Mesenchymal stem cell (in vitro differentiated cells and primary cell): ENCODE measurements at regions not wholly inside any gene's neighbourhood (a gene's known extent, or its start where the extent isn't known, plus 50 kb on each side); places are given as distances from the start of the nearest gene placed in this dataset.

ENCODE experiments used
- DNase-seq: peaks from one replicate; pipeline ENCODE4 v3.0.0-alpha.2; 2013
- H2AFZ ChIP-seq: one replicate; pipeline ENCODE4 v1.6.1; 2013; ENCODE audit warnings: low read depth, mild to moderate bottlenecking, control low read depth, inconsistent platforms, low read length, moderate library complexity
- H2AK5ac ChIP-seq: 2 replicates; pipeline ENCODE4 v1.6.1; 2013; ENCODE audit warnings: low read length, moderate library complexity, mild to moderate bottlenecking, inconsistent platforms; ENCODE audit not compliant: severe bottlenecking
- H2BK120ac ChIP-seq: one replicate; pipeline ENCODE4 v1.6.1; 2013; ENCODE audit warnings: low read depth, mild to moderate bottlenecking, inconsistent platforms, low read length, moderate library complexity
- H2BK12ac ChIP-seq, 2 experiments: one replicate each; pipeline ENCODE4 v1.6.1; 2013; ENCODE audit warnings: inconsistent platforms in 2 of 2, low read length in 2 of 2, mild to moderate bottlenecking in 2 of 2, moderate library complexity in 2 of 2, control low read depth in 1 of 2
- H2BK15ac ChIP-seq: one replicate; pipeline ENCODE4 v1.6.1; 2013; ENCODE audit warnings: mild to moderate bottlenecking, low read depth, inconsistent platforms; ENCODE audit not compliant: poor library complexity, severe bottlenecking
- H2BK5ac ChIP-seq: 2 replicates; pipeline ENCODE4 v1.6.1; 2013; ENCODE audit warnings: low read depth, mild to moderate bottlenecking, low read length, control low read depth, inconsistent platforms; ENCODE audit not compliant: poor library complexity, severe bottlenecking
- H3K14ac ChIP-seq, 2 experiments: one replicate each; pipeline ENCODE4 v1.6.1; 2013; ENCODE audit warnings: inconsistent platforms in 2 of 2, low read length in 2 of 2, control low read depth in 1 of 2, mild to moderate bottlenecking in 1 of 2, moderate library complexity in 1 of 2
- H3K18ac ChIP-seq, 2 experiments: one replicate each; pipeline ENCODE4 v1.6.1; 2013; ENCODE audit warnings: inconsistent platforms in 2 of 2, low read length in 2 of 2, control low read depth in 1 of 2, low read depth in 1 of 2, mild to moderate bottlenecking in 1 of 2
- H3K23ac ChIP-seq, 2 experiments: one replicate each; pipeline ENCODE4 v1.6.1; 2013; ENCODE audit warnings: inconsistent platforms in 2 of 2, low read length in 2 of 2, mild to moderate bottlenecking in 2 of 2, moderate library complexity in 2 of 2, control low read depth in 1 of 2
- H3K27ac ChIP-seq: 2 replicates; pipeline ENCODE4 v1.5.1; 2013; ENCODE audit warnings: mild to moderate bottlenecking, moderate library complexity, low read length, control low read depth, inconsistent platforms; ENCODE audit not compliant: poor library complexity, severe bottlenecking
- H3K27me3 ChIP-seq, 2 experiments: 2 replicates each; pipeline versions ENCODE4 v1.6.1 to v1.7.0; 2013; ENCODE audit warnings: low read length in 2 of 2, mild to moderate bottlenecking in 2 of 2, moderate library complexity in 2 of 2, control low read depth in 1 of 2, inconsistent platforms in 1 of 2; ENCODE audit not compliant: control insufficient read depth in 1 of 2, insufficient read depth in 1 of 2
- H3K36me3 ChIP-seq, 2 experiments: 2 replicates each; pipeline versions ENCODE4 v1.6.1 to v1.7.0; 2013; ENCODE audit warnings: low read length in 2 of 2, control low read depth in 1 of 2, inconsistent platforms in 1 of 2, low read depth in 1 of 2, mild to moderate bottlenecking in 1 of 2; ENCODE audit not compliant: insufficient read depth in 2 of 2, control insufficient read depth in 1 of 2
- H3K4ac ChIP-seq, 2 experiments: one replicate each; pipeline ENCODE4 v1.6.1; 2013; ENCODE audit warnings: inconsistent platforms in 2 of 2, low read length in 2 of 2, mild to moderate bottlenecking in 2 of 2, moderate library complexity in 2 of 2, control low read depth in 1 of 2, low read depth in 1 of 2
- H3K4me1 ChIP-seq: 2 replicates; pipeline ENCODE4 v1.6.1; 2013; ENCODE audit warnings: low read depth, low read length, control low read depth; ENCODE audit not compliant: control insufficient read depth, insufficient read depth
- H3K4me2 ChIP-seq: 2 replicates; pipeline ENCODE4 v1.6.1; 2013; ENCODE audit warnings: low read length, mild to moderate bottlenecking, inconsistent platforms; ENCODE audit not compliant: poor library complexity, severe bottlenecking
- H3K4me3 ChIP-seq, 2 experiments: 2 replicates each; pipeline versions ENCODE4 v1.5.1 to v1.7.0; 2013; ENCODE audit warnings: low read length in 2 of 2, mild to moderate bottlenecking in 2 of 2, control low read depth in 1 of 2, low read depth in 1 of 2; ENCODE audit not compliant: insufficient read depth in 1 of 2
- H3K79me1 ChIP-seq: replicated peaks from 2 replicates; pipeline ENCODE4 v1.6.1; 2013; ENCODE audit warnings: mild to moderate bottlenecking, control low read depth, low read length, inconsistent platforms; ENCODE audit not compliant: poor library complexity, severe bottlenecking
- H3K9ac ChIP-seq: 2 replicates; pipeline ENCODE4 v1.7.0; 2013; ENCODE audit warnings: mild to moderate bottlenecking, low read length, moderate library complexity
- H3K9me3 ChIP-seq: 2 replicates; pipeline ENCODE4 v1.7.0; 2013; ENCODE audit warnings: mild to moderate bottlenecking, low read length; ENCODE audit not compliant: control insufficient read depth
- H4K8ac ChIP-seq: one replicate; pipeline ENCODE4 v1.6.1; 2013; ENCODE audit warnings: inconsistent platforms, mild to moderate bottlenecking, low read length, moderate library complexity
- H4K91ac ChIP-seq: one replicate; pipeline ENCODE4 v1.6.1; 2013; ENCODE audit warnings: mild to moderate bottlenecking, low read length, inconsistent platforms
- WGBS: methylation state at CpG from one replicate; pipeline ENCODE4 v1.1.7; 2013; ENCODE audit warnings: mixed read lengths; 5-methylcytosine and 5-hydroxymethylcytosine counted together

GRCh38 chr9:73911804-73912203 lies 585.3 kb upstream of the RORB start:
- no peaks in the 10 kb centered on the region for H3K9me3 ChIP-seq
- no peak overlapping the region for H2AK5ac ChIP-seq
- no peak overlapping the region for H3K14ac ChIP-seq
- H3K23ac ChIP-seq, result no peak overlapping the region
- DNase-seq, result no peak
- H3K18ac ChIP-seq, result no peak overlapping the region
- H2BK15ac ChIP-seq, result no peak overlapping the region
- H3K36me3 ChIP-seq, result no peaks in the 10 kb centered on the region
- H3K4ac ChIP-seq, result no peak overlapping the region
- no peak overlapping the region for H4K8ac ChIP-seq
- no peak overlapping the region for H2BK120ac ChIP-seq
- H4K91ac ChIP-seq, result no peak overlapping the region
- no peak overlapping the region for H3K27ac ChIP-seq
- H3K27me3 ChIP-seq, result no peaks in the 10 kb centered on the region
- no peak overlapping the region for H3K9ac ChIP-seq
- no peak overlapping the region for H2AFZ ChIP-seq
- no peaks in the 10 kb centered on the region for H3K79me1 ChIP-seq
- H2BK5ac ChIP-seq, result no peak overlapping the region
- H3K4me2 ChIP-seq, result no peak overlapping the region
- no peaks in the 10 kb centered on the region for H3K4me1 ChIP-seq
- no peak overlapping the region for H2BK12ac ChIP-seq
- WGBS, result 95% methylated on average over 2 of the region's 3 CpGs
- H3K4me3 ChIP-seq, result no peak overlapping the region

- no peak overlapping the region for H2BK12ac ChIP-seq
- 44% methylated on average over 5 of the region's 6 CpGs for WGBS
- H3K9ac ChIP-seq, result no peak overlapping the region
- no peaks in the 10 kb centered on the region for H3K27me3 ChIP-seq
- no peak overlapping the region for H2AFZ ChIP-seq
- no peak overlapping the region for H3K27ac ChIP-seq
- H2AK5ac ChIP-seq, result no peak overlapping the region
- H3K14ac ChIP-seq, result no peak overlapping the region
- no peaks in the 10 kb centered on the region for H3K4me1 ChIP-seq
- H3K4ac ChIP-seq, result no peak overlapping the region
- no peak overlapping the region for H3K23ac ChIP-seq
- H3K79me1 ChIP-seq, result no peaks in the 10 kb centered on the region
- no peak overlapping the region for H2BK15ac ChIP-seq
- no peak overlapping the region for H4K8ac ChIP-seq
- H2BK120ac ChIP-seq, result no peak overlapping the region
- peak; percentile 1 for DNase-seq
- no peaks in the 10 kb centered on the region for H3K36me3 ChIP-seq
- H4K91ac ChIP-seq, result no peak overlapping the region
- H3K4me3 ChIP-seq, result no peak overlapping the region
- no peak overlapping the region for H3K4me2 ChIP-seq
- H3K9me3 ChIP-seq, result no peaks in the 10 kb centered on the region
- no peak overlapping the region for H2BK5ac ChIP-seq
- no peak overlapping the region for H3K18ac ChIP-seq
Observed at GRCh38 chr9:73916016-73916673, 581.0 kb upstream of the RORB start.

- Histone ChIP-seq H3K14ac (no peak overlapping the region), H3K27me3 (no peaks in the 10 kb centered on the region), H3K4me1 (no peaks in the 10 kb centered on the region), H4K8ac (no peak overlapping the region), H3K4ac (no peak overlapping the region), H3K9me3 (no peaks in the 10 kb centered on the region), H2BK120ac (no peak overlapping the region), H3K4me2 (no peak overlapping the region), H3K36me3 (no peaks in the 10 kb centered on the region), H4K91ac (no peak overlapping the region), H3K18ac (no peak overlapping the region), H2BK12ac (no peak overlapping the region), H2BK5ac (no peak overlapping the region), H3K27ac (no peak overlapping the region), H2AK5ac (no peak overlapping the region), H2BK15ac (no peak overlapping the region), H2AFZ (no peak overlapping the region), H3K79me1 (no peaks in the 10 kb centered on the region), H3K4me3 (no peak overlapping the region), H3K23ac (no peak overlapping the region), H3K9ac (no peak overlapping the region)
- WGBS, result 81% methylated on average over 3 of the region's 3 CpGs
- no peak for DNase-seq
Observed at GRCh38 chr9:73919712-73920111, 577.4 kb upstream of the RORB start.

- H2AK5ac ChIP-seq, result no peak overlapping the region
- H3K9me3 ChIP-seq, result no peaks in the 10 kb centered on the region
- no peak overlapping the region for H4K91ac ChIP-seq
Observed at GRCh38 chr9:73923796-73924195, 573.3 kb upstream of the RORB start.

More at GRCh38 chr9:73923796-73924195, 573.3 kb upstream of the RORB start:
- H3K27me3 ChIP-seq, result no peaks in the 10 kb centered on the region
- H3K36me3 ChIP-seq, result no peaks in the 10 kb centered on the region
- no peaks in the 10 kb centered on the region for H3K79me1 ChIP-seq
- H2BK12ac ChIP-seq, result no peak overlapping the region
- no peak overlapping the region for H3K14ac ChIP-seq
- no peak overlapping the region for H3K4me3 ChIP-seq
- no peak overlapping the region for H2AFZ ChIP-seq
- H2BK5ac ChIP-seq, result no peak overlapping the region
- H2BK120ac ChIP-seq, result no peak overlapping the region
- H3K18ac ChIP-seq, result no peak overlapping the region
- H3K4me2 ChIP-seq, result no peak overlapping the region
- no peaks in the 10 kb centered on the region for H3K4me1 ChIP-seq
- no peak overlapping the region for H2BK15ac ChIP-seq
- H3K4ac ChIP-seq, result no peak overlapping the region
- H3K27ac ChIP-seq, result no peak overlapping the region
- no CpG with 5 or more reads among the region's 4 CpGs for WGBS
- no peak overlapping the region for H3K23ac ChIP-seq
- no peak overlapping the region for H3K9ac ChIP-seq
- H4K8ac ChIP-seq, result no peak overlapping the region
- no peak for DNase-seq
